ENCODE measurements at regions not wholly inside any gene's neighbourhood (a gene's known extent, or its start where the extent isn't known, plus 50 kb on each side); places are given as distances from the start of the nearest gene placed in this dataset.

- no peak for TF ChIP-seq EZH2 (IDR thresholded peaks at IDR 0.05; ENCODE audit: borderline replicate concordance, low read depth, low read length, severe bottlenecking)
- no peak for TF ChIP-seq POLR2A (IDR thresholded peaks at IDR 0.05; ENCODE audit: low read depth, low read length)
- TF ChIP-seq POLR2AphosphoS5 (IDR thresholded peaks at IDR 0.05; ENCODE audit: insufficient read depth, low read depth, low read length) = no peak
- TF ChIP-seq CTCF (IDR thresholded peaks at IDR 0.05; ENCODE audit: extremely low read depth in 1 of 2, insufficient read depth in 1 of 2, low read depth in 1 of 2, low read length in 2 of 2) = no peak
Measured at GRCh38 chr1:239255628-239256160, 130.7 kb upstream of the CHRM3 start.

Data from endothelial cell of umbilical vein (primary cell).